GM21515 (cell line): ENCODE measurements at regions not wholly inside any gene's neighbourhood (a gene's known extent, or its start where the extent isn't known, plus 50 kb on each side); places are given as distances from the start of the nearest gene placed in this dataset.

ENCODE experiments used
- ATAC-seq: cut with Tn5 transposase; IDR thresholded peaks from one replicate; pipeline ENCODE4 v1.9.1; 2021; ENCODE audit not compliant: unreplicated experiment

- ATAC-seq: no peak
Observed at GRCh38 chr12:102601621-102602020, 121.3 kb upstream of the IGF1 start.

DNA sequence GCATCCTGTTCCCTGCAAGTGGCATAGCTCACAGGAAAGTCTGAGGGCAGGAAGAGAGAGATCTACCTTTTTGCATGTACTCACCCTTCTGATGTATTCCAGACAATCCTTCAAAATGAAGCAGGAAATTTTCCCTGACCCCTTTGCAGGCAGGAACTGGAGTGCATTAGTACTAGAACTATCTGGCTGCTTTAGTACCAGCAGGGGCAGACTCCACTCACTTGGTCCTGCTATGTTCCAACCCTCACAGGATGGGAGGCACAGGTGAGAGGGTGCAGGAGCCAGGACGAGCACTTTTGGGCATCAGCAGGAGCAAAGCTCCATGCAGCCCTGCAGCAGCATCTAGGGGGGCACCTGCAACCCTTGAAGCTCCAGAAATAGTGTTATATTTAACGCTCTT is 116.3 kb upstream of the IGF1 start:
- no peak for ATAC-seq

DNA sequence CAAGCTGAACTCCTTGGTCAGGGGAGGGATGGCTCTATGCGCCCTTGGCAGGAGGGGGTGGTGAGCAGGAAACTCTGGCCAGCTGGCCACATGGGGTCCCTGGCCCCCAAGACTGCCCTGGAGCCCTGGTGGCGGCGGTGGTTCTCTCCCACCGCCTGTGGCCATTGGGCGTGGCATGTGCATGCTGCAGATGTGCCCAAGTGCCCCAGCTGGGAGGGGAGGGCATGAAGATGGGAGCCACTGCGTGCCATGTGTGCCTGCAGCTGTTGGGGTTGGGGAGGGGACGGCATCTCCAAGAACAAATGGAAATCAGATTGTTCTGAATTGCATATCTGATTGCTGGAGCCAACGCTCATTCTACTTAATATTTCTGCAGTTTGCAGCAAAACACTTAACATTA is 115.7 kb upstream of the IGF1 start:
- ATAC-seq: no peak

DNA sequence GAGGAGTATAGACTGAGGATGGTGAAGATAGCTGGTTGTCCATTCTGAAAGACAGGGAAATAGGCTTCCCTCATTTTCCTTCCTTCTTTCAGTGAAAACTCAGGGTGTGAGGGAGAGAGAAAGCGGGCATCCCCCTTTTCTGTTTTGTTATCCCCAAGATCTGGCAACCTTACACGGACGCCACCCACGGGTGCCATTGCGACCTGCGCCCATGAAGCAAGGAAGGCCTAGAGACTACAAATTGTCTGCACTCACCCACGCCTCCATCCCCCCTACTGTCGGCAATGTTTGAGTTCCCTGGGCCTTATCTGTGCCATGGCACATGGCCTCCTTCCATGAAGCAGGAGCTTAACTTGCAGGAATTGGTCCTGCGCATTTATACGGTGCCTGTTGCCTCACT is 115.0 kb upstream of the IGF1 start:
- ATAC-seq: no peak

DNA sequence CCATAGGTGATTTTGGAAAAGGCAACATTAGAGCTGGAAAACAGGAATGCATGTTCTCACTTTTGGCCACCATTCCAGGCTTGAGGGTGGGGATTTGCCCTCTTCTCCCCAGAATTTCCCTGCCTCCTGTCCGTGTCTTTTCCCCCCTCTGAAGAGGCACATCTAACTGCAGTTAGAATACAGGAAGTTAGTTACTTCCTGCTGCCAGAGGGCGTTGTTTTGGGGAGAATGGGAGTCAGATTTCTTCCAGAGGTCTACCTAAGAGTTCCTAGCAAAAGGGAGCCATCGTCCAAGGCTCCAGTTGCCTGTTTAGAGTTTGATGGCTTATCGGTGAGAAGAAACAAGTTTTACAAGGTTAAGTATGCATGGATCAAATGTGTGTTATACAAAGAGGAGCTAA is 112.8 kb upstream of the IGF1 start:
- ATAC-seq: no peak

DNA sequence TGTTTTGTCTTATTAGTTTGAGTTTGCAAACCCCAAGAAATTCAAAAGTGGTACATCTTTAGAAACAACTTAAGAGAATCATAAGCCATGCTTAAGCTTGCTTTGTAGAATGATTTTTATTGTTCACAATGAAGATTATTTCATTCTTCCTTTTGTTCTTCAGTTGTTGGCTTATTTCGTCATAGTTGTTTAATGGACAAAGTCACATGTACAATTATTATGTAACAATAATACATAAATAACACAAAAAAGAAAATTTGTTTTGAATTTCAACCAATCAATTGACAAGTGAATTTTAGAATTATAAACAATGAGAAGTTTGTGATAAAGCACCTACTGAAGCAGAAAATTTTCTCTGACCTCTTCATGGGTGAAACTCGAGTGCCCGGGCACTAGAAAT is 111.8 kb upstream of the IGF1 start:
- no peak for ATAC-seq

DNA sequence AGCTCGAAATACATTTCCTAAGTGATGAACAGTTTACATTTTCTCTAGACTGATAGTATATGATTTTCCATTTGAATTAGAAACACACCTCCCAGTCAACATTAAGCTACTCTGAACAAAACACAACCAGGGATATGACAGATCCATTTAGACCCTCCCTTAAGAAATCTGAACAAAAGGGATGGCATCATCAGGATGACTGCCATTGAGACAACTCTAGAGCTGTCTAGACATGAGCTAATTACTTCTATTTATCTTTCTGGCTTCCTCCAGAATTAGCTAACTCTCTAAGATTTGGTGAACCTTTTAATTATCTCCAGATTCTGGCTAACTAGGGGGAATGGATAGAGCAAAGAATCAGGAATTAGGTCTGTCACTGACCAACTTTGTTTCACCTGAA is 92.9 kb upstream of the IGF1 start:
- no peak for ATAC-seq

DNA sequence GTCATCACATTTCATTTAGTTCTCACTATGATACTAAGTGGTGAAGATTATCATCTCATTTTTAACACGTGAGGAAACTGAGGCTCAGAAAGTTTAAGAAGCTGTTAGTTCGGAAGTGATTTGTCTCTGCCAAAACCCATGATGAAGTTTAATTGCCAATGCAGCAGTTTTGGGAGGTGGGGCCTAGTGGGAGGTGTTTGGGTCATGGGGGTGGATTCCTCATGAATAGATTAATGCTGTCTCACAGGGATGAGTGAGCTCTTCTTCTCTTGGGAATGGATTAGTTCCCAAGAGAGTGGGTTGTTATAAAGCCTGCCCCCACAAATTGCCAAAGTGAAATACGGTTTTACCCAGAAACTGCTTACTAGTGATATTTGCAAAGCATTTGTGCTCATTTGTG is 91.5 kb upstream of the IGF1 start:
- no peak for ATAC-seq

GRCh38 chr12:102570256-102570655 is 89.9 kb upstream of the IGF1 start:
- no peak for ATAC-seq

GRCh38 chr12:102569803-102570202 is 89.4 kb upstream of the IGF1 start:
- ATAC-seq: no peak

DNA sequence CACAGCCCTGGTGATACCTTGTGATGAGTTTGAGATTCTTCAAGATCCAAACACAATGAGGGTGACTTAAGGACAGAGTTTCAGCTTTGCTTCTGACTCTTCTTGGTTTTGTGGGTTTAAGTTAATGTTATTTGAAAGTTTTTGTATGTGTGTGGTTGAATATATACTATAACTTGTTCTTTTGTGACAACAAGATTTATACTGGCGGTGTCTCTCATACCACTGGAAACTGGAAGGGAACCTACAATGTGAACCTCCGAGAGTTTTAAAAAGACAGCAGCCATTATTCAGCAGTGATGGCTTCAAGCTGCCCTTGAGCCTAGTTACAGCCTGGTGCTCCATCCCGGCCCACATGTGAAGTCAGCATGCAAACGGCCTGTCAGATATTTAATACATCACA is 87.9 kb upstream of the IGF1 start:
- no peak for ATAC-seq

GRCh38 chr12:102567031-102567985 is 86.9 kb upstream of the IGF1 start:
- no peak for ATAC-seq

GRCh38 chr12:102565555-102565954 is 85.2 kb upstream of the IGF1 start:
- no peak for ATAC-seq

DNA sequence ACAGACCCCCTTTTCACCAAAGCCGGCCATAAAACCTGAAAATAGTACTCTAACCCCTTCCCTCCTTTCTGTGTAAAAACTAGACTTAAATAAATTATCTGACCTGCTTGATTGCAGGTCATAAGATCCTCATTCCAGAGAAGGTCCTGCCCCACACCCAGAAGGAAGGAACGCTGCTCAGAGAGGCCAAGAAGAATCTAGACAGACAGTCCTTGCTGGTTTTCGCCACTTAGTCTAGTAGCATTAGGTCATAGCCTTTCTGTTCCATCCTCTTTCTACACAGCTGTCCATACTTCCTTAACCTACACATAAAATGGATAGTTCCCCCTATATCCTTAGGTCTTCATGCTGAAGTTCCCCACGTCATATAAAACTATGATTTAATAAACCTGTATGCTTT is 83.7 kb upstream of the IGF1 start:
- no peak for ATAC-seq

GRCh38 chr12:102562836-102563425 is 82.6 kb upstream of the IGF1 start:
- ATAC-seq: no peak

- ATAC-seq: no peak
Observed at GRCh38 chr12:102551186-102551585, 70.8 kb upstream of the IGF1 start.

GRCh38 chr12:102549691-102550090 is 69.3 kb upstream of the IGF1 start:
- ATAC-seq: no peak

GRCh38 chr12:102548543-102548942 is 68.2 kb upstream of the IGF1 start:
- no peak for ATAC-seq

GRCh38 chr12:102543494-102544485 is 63.4 kb upstream of the IGF1 start:
- ATAC-seq: no peak

- no peak for ATAC-seq
Observed at GRCh38 chr12:102542816-102543440, 62.6 kb upstream of the IGF1 start.

- no peak for ATAC-seq
Observed at GRCh38 chr12:102540815-102541385, 60.5 kb upstream of the IGF1 start.
